ENCODE measurements at regions not wholly inside any gene's neighbourhood (a gene's known extent, or its start where the extent isn't known, plus 50 kb on each side); places are given as distances from the start of the nearest gene placed in this dataset.

GRCh38 chr10:2625094-2625493, 442.3 kb upstream of the PFKP start:
- H2BK20ac ChIP-seq (ENCODE audit: low read depth, low read length, poor library complexity, severe bottlenecking), result no peak overlapping the region
- WGBS (ENCODE audit: extremely low coverage, insufficient read length, low lambda C conversion rate), result no CpG with 5 or more reads among the region's 10 CpGs
- no peaks in the 10 kb centered on the region for H3K79me1 ChIP-seq (ENCODE audit: insufficient read depth, low read depth, low read length, poor library complexity, severe bottlenecking)
- H2BK5ac ChIP-seq (ENCODE audit: insufficient read length, low read length), result no peak overlapping the region
- Mint-ChIP-seq H3K27me3 (ENCODE audit: low read depth) (no peaks in the 10 kb centered on the region), H3K9me3 (no peaks in the 10 kb centered on the region; a peak in 1 of 5 replicates), H3K4me1 (peaks cover 23 to 35% of the 10 kb centered on the region in 2 experiments), H3K27ac (no peak overlapping the region), H3K36me3 (ENCODE audit: insufficient read depth in 1 of 3, low read depth in 3 of 3) (peaks cover 0 to 2% (median 0%) of the 10 kb centered on the region in 3 experiments; a peak in 1 of 7 replicates), H3K4me3 (no peak overlapping the region)
- H2AFZ ChIP-seq (ENCODE audit: low read length), result no peak overlapping the region
- no peak overlapping the region for H3T11ph ChIP-seq (ENCODE audit: low read length)
- no peak overlapping the region for H3K27ac ChIP-seq (ENCODE audit: insufficient read length, low read depth, low read length)
- H2BK12ac ChIP-seq (ENCODE audit: insufficient read length, low read depth, low read length), result no peak overlapping the region
- no peak overlapping the region for H3K23ac ChIP-seq (ENCODE audit: insufficient read length, low read depth, low read length)
- H3K27me3 ChIP-seq (ENCODE audit: insufficient read depth, low read length), result no peaks in the 10 kb centered on the region
- no peaks in the 10 kb centered on the region for H3K23me2 ChIP-seq (ENCODE audit: insufficient read length, low read depth, low read length, poor library complexity, severe bottlenecking)
- no peak overlapping the region for H3K56ac ChIP-seq (ENCODE audit: insufficient read length, low read depth, low read length)
- no peak overlapping the region for H2BK15ac ChIP-seq (ENCODE audit: low read depth, low read length)
- H3K9ac ChIP-seq (ENCODE audit: extremely low read depth, insufficient read length, low read length), result no peak overlapping the region
- no peak for DNase-seq
- peaks cover 21% of the 10 kb centered on the region for H3K4me1 ChIP-seq (ENCODE audit: insufficient read depth, low read length)
- H3K4me2 ChIP-seq (ENCODE audit: insufficient read depth, insufficient read length, low read length), result no peak overlapping the region
- no peak overlapping the region for H4K8ac ChIP-seq (replicated peaks; ENCODE audit: insufficient read length, low read depth, low read length)
- no peak overlapping the region for H3K14ac ChIP-seq (ENCODE audit: insufficient read depth, low read length)
- no peak overlapping the region for H4K5ac ChIP-seq (ENCODE audit: insufficient read length, low read depth, low read length)
- H3K79me2 ChIP-seq (ENCODE audit: insufficient read depth, low read length), result no peaks in the 10 kb centered on the region
- TF ChIP-seq CTCF (conservative IDR thresholded peaks at IDR 0.05), result no peak
- H3K9me3 ChIP-seq (ENCODE audit: control insufficient read depth, low read depth, low read length), result no peaks in the 10 kb centered on the region
- H3K18ac ChIP-seq (ENCODE audit: insufficient read length, low read depth, low read length), result no peak overlapping the region
- H4K91ac ChIP-seq (ENCODE audit: insufficient read length, low read depth, low read length), result no peak overlapping the region
- H3K4ac ChIP-seq (ENCODE audit: low read depth, low read length), result no peak overlapping the region
- no peak overlapping the region for H2AK5ac ChIP-seq (ENCODE audit: insufficient read length, low read length)
- H2BK120ac ChIP-seq (ENCODE audit: low read depth, low read length, poor library complexity, severe bottlenecking), result no peak overlapping the region
- H4K20me1 ChIP-seq (ENCODE audit: control insufficient read depth, insufficient read depth, insufficient read length), result no peaks in the 10 kb centered on the region
